K562 (cell line): ENCODE measurements at regions not wholly inside any gene's neighbourhood (a gene's known extent, or its start where the extent isn't known, plus 50 kb on each side); places are given as distances from the start of the nearest gene placed in this dataset.

ENCODE experiments used
- HNRNPLL ChIP-seq: fragments of 200-400 bp; formaldehyde crosslinking; IDR thresholded peaks from 2 replicates; pipeline ENCODE4 v1.6.1; 2017; ENCODE audit warnings: low read length, low read depth, mild to moderate bottlenecking; ENCODE audit not compliant: poor library complexity, severe bottlenecking
- OTX1 ChIP-seq: fragments of 450-650 bp; formaldehyde crosslinking; IDR thresholded peaks from 2 replicates; pipeline ENCODE4 v1.4.0; 2022; ENCODE audit warnings: mild to moderate bottlenecking
- PPARD ChIP-seq: fragments of 250-450 bp; sonication (Bioruptor Pico); IDR thresholded peaks from 2 replicates; pipeline ENCODE4 v1.8.0; 2022; ENCODE audit warnings: inconsistent platforms, mild to moderate bottlenecking, moderate library complexity
- SAFB2 ChIP-seq: fragments of 200-400 bp; formaldehyde crosslinking; IDR thresholded peaks from 2 replicates; pipeline ENCODE4 v1.6.1; 2018; ENCODE audit warnings: borderline replicate concordance, low read length, low read depth, moderate library complexity; ENCODE audit not compliant: severe bottlenecking
- SMARCC2 ChIP-seq: fragments of 450-650 bp; IDR thresholded peaks from 2 replicates; pipeline ENCODE4 v1.6.1; 2017; ENCODE audit warnings: antibody characterized with exemption, moderate library complexity, mild to moderate bottlenecking, low read depth
- TF ChIP-seq, protein P1 (sequence below), 3 experiments: fragments of 200-800 bp in 1 of 3; fragments of 250-450 bp in 1 of 3; fragments of 450-650 bp in 1 of 3; sonication (Bioruptor Pico) in 1 of 3; sonication (Bioruptor generic) in 1 of 3; formaldehyde crosslinking in 1 of 3; IDR thresholded peaks; 2 replicates each; pipeline versions ENCODE4 v1.6.1 to v1.8.0; 2016 to 2022; ENCODE audit warnings: mild to moderate bottlenecking in 2 of 3, missing genetic modification characterization in 2 of 3, missing compliant biosample characterization in 1 of 3, moderate library complexity in 1 of 3
- TF ChIP-seq, protein P2 (sequence below): fragments of 450-650 bp; IDR thresholded peaks from one replicate; pipeline ENCODE4 v1.6.1; 2018; ENCODE audit warnings: mild to moderate bottlenecking, moderate library complexity; ENCODE audit not compliant: partially characterized antibody
- TF ChIP-seq, protein P3 (sequence below): sonication (generic); formaldehyde crosslinking; IDR thresholded peaks from 2 replicates; pipeline ENCODE4 v1.8.1; 2023; ENCODE audit warnings: mild to moderate bottlenecking, missing genetic modification reagents, moderate library complexity

DNA sequence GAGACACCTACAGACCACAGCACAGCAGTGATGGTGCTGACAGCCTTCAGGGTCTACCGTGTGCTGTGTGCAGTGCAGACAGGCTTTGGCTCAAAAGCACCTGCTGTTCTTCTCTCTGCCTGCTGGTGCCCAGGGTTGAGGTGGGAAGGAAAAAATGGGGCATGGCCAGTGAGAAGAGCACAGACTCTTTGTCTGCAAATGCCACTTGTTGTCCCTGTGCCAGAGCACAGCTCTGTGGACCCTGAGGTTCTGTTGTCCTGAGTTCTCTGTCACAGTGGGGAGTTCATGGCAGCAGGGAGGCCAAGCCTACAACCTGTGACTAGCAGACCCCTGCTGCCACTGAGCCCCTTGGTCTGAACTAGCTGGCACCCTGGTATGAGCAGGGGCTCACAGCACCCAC lies 376.7 kb downstream of the GLRX3 start (continued):
- TF ChIP-seq, protein P1, sequence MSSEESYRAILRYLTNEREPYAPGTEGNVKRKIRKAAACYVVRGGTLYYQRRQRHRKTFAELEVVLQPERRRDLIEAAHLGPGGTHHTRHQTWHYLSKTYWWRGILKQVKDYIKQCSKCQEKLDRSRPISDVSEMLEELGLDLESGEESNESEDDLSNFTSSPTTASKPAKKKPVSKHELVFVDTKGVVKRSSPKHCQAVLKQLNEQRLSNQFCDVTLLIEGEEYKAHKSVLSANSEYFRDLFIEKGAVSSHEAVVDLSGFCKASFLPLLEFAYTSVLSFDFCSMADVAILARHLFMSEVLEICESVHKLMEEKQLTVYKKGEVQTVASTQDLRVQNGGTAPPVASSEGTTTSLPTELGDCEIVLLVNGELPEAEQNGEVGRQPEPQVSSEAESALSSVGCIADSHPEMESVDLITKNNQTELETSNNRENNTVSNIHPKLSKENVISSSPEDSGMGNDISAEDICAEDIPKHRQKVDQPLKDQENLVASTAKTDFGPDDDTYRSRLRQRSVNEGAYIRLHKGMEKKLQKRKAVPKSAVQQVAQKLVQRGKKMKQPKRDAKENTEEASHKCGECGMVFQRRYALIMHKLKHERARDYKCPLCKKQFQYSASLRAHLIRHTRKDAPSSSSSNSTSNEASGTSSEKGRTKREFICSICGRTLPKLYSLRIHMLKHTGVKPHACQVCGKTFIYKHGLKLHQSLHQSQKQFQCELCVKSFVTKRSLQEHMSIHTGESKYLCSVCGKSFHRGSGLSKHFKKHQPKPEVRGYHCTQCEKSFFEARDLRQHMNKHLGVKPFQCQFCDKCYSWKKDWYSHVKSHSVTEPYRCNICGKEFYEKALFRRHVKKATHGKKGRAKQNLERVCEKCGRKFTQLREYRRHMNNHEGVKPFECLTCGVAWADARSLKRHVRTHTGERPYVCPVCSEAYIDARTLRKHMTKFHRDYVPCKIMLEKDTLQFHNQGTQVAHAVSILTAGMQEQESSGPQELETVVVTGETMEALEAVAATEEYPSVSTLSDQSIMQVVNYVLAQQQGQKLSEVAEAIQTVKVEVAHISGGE (CRISPR knock-in tag; IDR thresholded peaks at IDR 0.05), result no peak
- no peak for TF ChIP-seq SAFB2
- no peak for TF ChIP-seq OTX1
- no peak for TF ChIP-seq PPARD
- TF ChIP-seq HNRNPLL, result no peak
- TF ChIP-seq, protein P2, sequence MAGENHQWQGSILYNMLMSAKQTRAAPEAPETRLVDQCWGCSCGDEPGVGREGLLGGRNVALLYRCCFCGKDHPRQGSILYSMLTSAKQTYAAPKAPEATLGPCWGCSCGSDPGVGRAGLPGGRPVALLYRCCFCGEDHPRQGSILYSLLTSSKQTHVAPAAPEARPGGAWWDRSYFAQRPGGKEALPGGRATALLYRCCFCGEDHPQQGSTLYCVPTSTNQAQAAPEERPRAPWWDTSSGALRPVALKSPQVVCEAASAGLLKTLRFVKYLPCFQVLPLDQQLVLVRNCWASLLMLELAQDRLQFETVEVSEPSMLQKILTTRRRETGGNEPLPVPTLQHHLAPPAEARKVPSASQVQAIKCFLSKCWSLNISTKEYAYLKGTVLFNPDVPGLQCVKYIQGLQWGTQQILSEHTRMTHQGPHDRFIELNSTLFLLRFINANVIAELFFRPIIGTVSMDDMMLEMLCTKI, result no peak
- no peak for TF ChIP-seq SMARCC2
- TF ChIP-seq, protein P3, sequence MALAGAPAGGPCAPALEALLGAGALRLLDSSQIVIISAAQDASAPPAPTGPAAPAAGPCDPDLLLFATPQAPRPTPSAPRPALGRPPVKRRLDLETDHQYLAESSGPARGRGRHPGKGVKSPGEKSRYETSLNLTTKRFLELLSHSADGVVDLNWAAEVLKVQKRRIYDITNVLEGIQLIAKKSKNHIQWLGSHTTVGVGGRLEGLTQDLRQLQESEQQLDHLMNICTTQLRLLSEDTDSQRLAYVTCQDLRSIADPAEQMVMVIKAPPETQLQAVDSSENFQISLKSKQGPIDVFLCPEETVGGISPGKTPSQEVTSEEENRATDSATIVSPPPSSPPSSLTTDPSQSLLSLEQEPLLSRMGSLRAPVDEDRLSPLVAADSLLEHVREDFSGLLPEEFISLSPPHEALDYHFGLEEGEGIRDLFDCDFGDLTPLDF, result no peak
- TF ChIP-seq, all 486 proteins: peak for 0
